Tibial artery (tissue), 4 donors: ENCODE measurements at regions not wholly inside any gene's neighbourhood (a gene's known extent, or its start where the extent isn't known, plus 50 kb on each side); places are given as distances from the start of the nearest gene placed in this dataset.

ENCODE experiments used
- DNase-seq, 2 donors: peaks; one replicate each; pipeline ENCODE4 v3.0.0-alpha.2; 2019
- H3K27ac ChIP-seq, 2 donors: fragments of 200-600 bp; sonication (generic) in 1 of 2; 1 replicate in 1 of 2; 2 replicates in 1 of 2; pipeline ENCODE4 v1.5.1; 2018 to 2019; ENCODE audit warnings: mild to moderate bottlenecking in 1 of 2
- H3K27me3 ChIP-seq, 2 donors: fragments of 200-600 bp; sonication (generic) in 1 of 2; one replicate each; pipeline versions ENCODE4 v1.5.1 to v1.6.0; 2016 to 2019
- H3K36me3 ChIP-seq, 3 donors: fragments of 200-600 bp; sonication (generic) in 2 of 3; one replicate each; pipeline ENCODE4 v1.5.1; 2016 to 2019; ENCODE audit warnings: mild to moderate bottlenecking in 2 of 3
- H3K4me1 ChIP-seq, 4 donors: fragments of 200-600 bp; sonication (generic) in 2 of 4; 1 replicate in 3 of 4; 2 replicates in 1 of 4; pipeline ENCODE4 v1.5.1; 2016 to 2019
- H3K4me3 ChIP-seq, 2 donors: fragments of 200-600 bp; sonication (generic) in 1 of 2; 1 replicate in 1 of 2; 2 replicates in 1 of 2; pipeline ENCODE4 v1.5.1; 2018 to 2019; ENCODE audit warnings: mild to moderate bottlenecking in 2 of 2
- H3K9me3 ChIP-seq, 3 donors: fragments of 200-600 bp; sonication (generic) in 1 of 3; one replicate each; pipeline ENCODE4 v1.5.1; 2016 to 2019
- intact Hi-C: fragments of 100-400 bp; cut with DNase I; formaldehyde crosslinking; loops from one replicate; pipeline ENCODE4 v1.15.0; 2023; ENCODE audit warnings: low total_unique reads
- TF ChIP-seq, protein P1 (sequence below), 2 experiments: fragments of 200-600 bp in 1 of 2; fragments of 450-650 bp in 1 of 2; IDR thresholded peaks; one replicate each; pipeline ENCODE4 v1.5.1; 2017 to 2019; ENCODE audit warnings: antibody characterized with exemption in 2 of 2, mild to moderate bottlenecking in 1 of 2, moderate library complexity in 1 of 2

DNA sequence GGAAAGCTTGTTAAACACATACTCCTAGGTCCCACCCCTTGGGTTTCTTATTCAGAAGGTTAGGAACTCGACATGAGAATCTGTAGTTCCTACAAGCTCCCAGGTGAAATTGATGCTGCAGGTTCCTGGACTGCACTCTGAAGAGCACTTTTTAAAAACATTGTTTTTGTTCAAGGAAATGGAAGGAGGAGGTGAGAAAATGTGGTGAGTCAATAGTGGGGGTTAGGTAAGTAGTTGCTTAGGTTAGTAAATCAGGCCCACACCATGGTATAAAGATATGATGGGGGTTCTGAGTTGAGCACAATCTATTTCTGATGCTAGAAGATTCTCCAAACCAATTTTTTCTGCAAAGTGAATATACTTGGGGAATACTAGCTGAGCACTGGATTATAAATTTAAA lies 450.3 kb downstream of the CCDC91 start:
- DNase-seq, result no peak
- H3K27me3 ChIP-seq, result no peaks in the 10 kb centered on the region
- TF ChIP-seq, protein P1, sequence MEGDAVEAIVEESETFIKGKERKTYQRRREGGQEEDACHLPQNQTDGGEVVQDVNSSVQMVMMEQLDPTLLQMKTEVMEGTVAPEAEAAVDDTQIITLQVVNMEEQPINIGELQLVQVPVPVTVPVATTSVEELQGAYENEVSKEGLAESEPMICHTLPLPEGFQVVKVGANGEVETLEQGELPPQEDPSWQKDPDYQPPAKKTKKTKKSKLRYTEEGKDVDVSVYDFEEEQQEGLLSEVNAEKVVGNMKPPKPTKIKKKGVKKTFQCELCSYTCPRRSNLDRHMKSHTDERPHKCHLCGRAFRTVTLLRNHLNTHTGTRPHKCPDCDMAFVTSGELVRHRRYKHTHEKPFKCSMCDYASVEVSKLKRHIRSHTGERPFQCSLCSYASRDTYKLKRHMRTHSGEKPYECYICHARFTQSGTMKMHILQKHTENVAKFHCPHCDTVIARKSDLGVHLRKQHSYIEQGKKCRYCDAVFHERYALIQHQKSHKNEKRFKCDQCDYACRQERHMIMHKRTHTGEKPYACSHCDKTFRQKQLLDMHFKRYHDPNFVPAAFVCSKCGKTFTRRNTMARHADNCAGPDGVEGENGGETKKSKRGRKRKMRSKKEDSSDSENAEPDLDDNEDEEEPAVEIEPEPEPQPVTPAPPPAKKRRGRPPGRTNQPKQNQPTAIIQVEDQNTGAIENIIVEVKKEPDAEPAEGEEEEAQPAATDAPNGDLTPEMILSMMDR (IDR thresholded peaks at IDR 0.05), result no peak
- intact Hi-C loops, result no loop called here
- no peak overlapping the region for H3K27ac ChIP-seq
- no peaks in the 10 kb centered on the region for H3K4me1 ChIP-seq
- H3K9me3 ChIP-seq, result no peaks in the 10 kb centered on the region
- no peaks in the 10 kb centered on the region for H3K36me3 ChIP-seq
- no peak overlapping the region for H3K4me3 ChIP-seq

DNA sequence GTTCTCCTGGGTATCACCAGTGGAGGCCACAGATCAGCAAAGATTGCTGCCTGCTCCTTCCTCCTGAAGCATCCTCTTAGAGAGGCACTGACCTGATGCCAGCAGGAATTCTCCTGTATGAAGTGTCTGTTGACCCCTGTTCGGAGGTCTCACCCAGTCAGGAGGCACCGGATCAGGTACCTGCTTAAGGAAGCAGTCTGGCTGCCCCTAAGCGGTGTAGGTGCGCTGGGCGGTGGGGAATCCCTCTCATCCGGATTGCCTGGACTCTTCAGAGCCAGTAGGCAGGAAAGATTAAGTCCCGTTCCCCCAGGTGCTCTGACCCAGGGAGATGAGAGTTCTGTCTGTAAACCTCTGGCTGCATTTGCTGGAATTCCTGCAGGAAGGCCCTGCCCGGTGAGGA lies 455.2 kb downstream of the CCDC91 start:
- no peaks in the 10 kb centered on the region for H3K9me3 ChIP-seq
- no peaks in the 10 kb centered on the region for H3K36me3 ChIP-seq
- H3K27me3 ChIP-seq, result no peaks in the 10 kb centered on the region
- H3K4me1 ChIP-seq, result no peaks in the 10 kb centered on the region
- TF ChIP-seq, protein P1 (IDR thresholded peaks at IDR 0.05), result no peak
- H3K4me3 ChIP-seq, result no peak overlapping the region
- no peak overlapping the region for H3K27ac ChIP-seq
- no peak for DNase-seq
- intact Hi-C loops, result no loop called here

DNA sequence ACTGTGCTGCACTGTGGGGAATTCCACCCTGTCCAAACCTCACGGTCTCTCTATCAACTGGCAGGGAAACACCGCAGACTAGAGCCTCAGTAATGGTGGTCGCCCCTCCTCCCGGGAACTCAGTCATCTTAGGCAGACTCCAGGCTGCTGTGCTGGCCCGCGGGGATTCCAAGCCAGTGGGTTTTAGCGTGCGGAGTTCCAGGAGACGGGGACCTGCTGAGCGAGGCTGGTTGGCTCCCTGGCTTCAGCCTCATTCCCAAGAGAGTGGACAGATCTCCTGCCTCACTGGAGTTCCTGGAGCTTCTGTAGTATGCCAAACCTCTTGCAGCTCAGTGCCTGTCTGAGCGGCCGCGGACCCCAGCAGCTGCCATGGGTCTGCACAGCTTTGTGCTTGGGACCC lies 455.6 kb downstream of the CCDC91 start:
- no peaks in the 10 kb centered on the region for H3K27me3 ChIP-seq
- no peak overlapping the region for H3K4me3 ChIP-seq
- H3K27ac ChIP-seq, result no peak overlapping the region
- H3K9me3 ChIP-seq, result no peaks in the 10 kb centered on the region
- H3K36me3 ChIP-seq, result no peaks in the 10 kb centered on the region
- no peaks in the 10 kb centered on the region for H3K4me1 ChIP-seq
- intact Hi-C loops, result no loop called here
- no peak for DNase-seq
- TF ChIP-seq, protein P1 (IDR thresholded peaks at IDR 0.05), result no peak

DNA sequence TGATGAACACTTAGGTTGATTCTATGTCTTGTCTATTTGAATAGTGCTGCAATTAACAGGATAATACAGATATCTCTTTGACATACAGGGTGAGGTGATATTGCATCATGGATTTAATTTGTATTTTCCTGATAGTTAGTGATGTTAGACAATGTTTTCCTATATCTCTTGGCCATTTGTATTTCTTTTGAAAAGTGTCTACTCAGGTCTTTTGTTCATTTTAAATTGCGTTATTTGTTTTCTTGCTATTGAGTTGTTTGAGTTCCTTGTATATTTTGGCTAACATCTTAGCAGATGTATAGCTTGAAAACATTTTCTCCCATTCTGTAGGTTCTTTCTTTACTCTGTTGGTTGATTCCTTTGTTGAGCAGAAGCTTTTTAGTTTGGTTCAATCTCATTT lies 460.6 kb downstream of the CCDC91 start:
- no peak overlapping the region for H3K4me3 ChIP-seq
- H3K4me1 ChIP-seq, result no peaks in the 10 kb centered on the region
- intact Hi-C loops, result no loop called here
- no peaks in the 10 kb centered on the region for H3K36me3 ChIP-seq
- H3K27me3 ChIP-seq, result no peaks in the 10 kb centered on the region
- peaks cover 0 to 5% (median 0%) of the 10 kb centered on the region in 3 donors for H3K9me3 ChIP-seq
- TF ChIP-seq, protein P1 (IDR thresholded peaks at IDR 0.05), result no peak
- no peak for DNase-seq
- no peak overlapping the region for H3K27ac ChIP-seq

DNA sequence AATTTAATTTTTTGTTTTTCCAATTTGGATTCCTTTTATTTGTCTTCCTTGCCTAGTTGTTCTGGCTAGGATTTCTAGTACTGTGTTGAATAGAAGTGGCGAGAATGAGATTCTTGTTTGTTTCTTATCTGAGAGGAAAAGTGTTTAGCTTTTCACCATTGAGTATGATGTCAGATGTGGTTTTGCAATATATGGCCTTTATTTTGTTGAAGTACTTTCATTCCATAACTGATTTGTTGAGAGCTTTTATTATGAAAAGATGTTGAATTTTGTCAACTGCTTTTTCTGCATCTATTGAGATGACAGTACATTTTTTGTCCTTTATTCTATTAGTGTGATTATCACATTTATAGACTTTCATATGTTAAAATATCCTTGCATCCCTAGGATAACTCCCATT lies 462.0 kb downstream of the CCDC91 start:
- H3K4me1 ChIP-seq, result no peaks in the 10 kb centered on the region
- no peak for DNase-seq
- H3K27me3 ChIP-seq, result no peaks in the 10 kb centered on the region
- no peak overlapping the region for H3K4me3 ChIP-seq
- no peaks in the 10 kb centered on the region for H3K36me3 ChIP-seq
- intact Hi-C loops, result no loop called here
- H3K9me3 ChIP-seq, result peaks cover 0 to 5% (median 0%) of the 10 kb centered on the region in 3 donors
- TF ChIP-seq, protein P1 (IDR thresholded peaks at IDR 0.05), result no peak
- no peak overlapping the region for H3K27ac ChIP-seq

DNA sequence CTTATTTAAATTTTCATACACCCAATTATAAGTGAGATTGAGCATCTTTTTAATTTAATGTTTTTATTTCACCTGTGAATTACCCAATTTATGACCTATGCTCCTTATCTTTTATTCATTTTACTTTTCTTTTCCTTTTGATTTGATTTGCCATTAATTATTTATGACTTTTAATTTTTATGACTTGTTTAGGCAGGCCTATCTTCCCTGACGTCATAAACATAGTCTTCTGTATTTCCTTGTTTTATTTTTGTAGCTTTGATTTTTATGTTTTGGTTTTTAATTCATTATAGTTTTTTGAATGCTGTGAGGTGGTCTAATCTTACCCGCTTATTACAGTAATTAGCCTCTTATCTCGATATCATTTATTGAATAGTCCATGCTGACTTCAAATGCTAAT lies 467.1 kb upstream of the FAR2 start:
- DNase-seq, result no peak
- Histone ChIP-seq H3K36me3 (no peaks in the 10 kb centered on the region), H3K4me1 (no peaks in the 10 kb centered on the region), H3K27me3 (no peaks in the 10 kb centered on the region), H3K4me3 (no peak overlapping the region), H3K27ac (no peak overlapping the region), H3K9me3 (no peaks in the 10 kb centered on the region)
- TF ChIP-seq, protein P1 (IDR thresholded peaks at IDR 0.05), result no peak
- intact Hi-C loops, result no loop called here
